GM21737 (cell line): ENCODE measurements at regions not wholly inside any gene's neighbourhood (a gene's known extent, or its start where the extent isn't known, plus 50 kb on each side); places are given as distances from the start of the nearest gene placed in this dataset.

Experiments used
- ATAC-seq: cut with Tn5 transposase; IDR thresholded peaks from one replicate; pipeline ENCODE4 v1.9.1; 2021; ENCODE audit warnings: mild to moderate bottlenecking, moderate library complexity; ENCODE audit not compliant: unreplicated experiment

GRCh38 chr14:42862114-42862513 is 1255.4 kb downstream of the LRFN5 start:
- ATAC-seq: no peak

- ATAC-seq: no peak
These were observed 1253.7 kb downstream of the LRFN5 start for GRCh38 chr14:42860371-42860770.

- no peak for ATAC-seq
These were observed 1249.4 kb downstream of the LRFN5 start for GRCh38 chr14:42856106-42856505.

- no peak for ATAC-seq
These were observed 1248.4 kb downstream of the LRFN5 start for GRCh38 chr14:42855085-42855484.

GRCh38 chr14:42854061-42854460 is 1247.4 kb downstream of the LRFN5 start:
- no peak for ATAC-seq

- no peak for ATAC-seq
These were observed 1242.0 kb downstream of the LRFN5 start for GRCh38 chr14:42848652-42849051.

GRCh38 chr14:42814817-42815216 is 1208.1 kb downstream of the LRFN5 start:
- ATAC-seq: no peak

- ATAC-seq: no peak
These were observed 1200.2 kb downstream of the LRFN5 start for GRCh38 chr14:42806909-42807315.

- ATAC-seq: no peak
These were observed 1197.5 kb downstream of the LRFN5 start for GRCh38 chr14:42804141-42804540.

GRCh38 chr14:42802346-42802745 is 1195.7 kb downstream of the LRFN5 start:
- no peak for ATAC-seq

GRCh38 chr14:42792166-42792565 is 1185.5 kb downstream of the LRFN5 start:
- ATAC-seq: no peak

- no peak for ATAC-seq
These were observed 1176.1 kb downstream of the LRFN5 start for GRCh38 chr14:42782754-42783153.

GRCh38 chr14:42778984-42779383 is 1172.3 kb downstream of the LRFN5 start:
- ATAC-seq: no peak

GRCh38 chr14:42750771-42751170 is 1144.1 kb downstream of the LRFN5 start:
- no peak for ATAC-seq

GRCh38 chr14:42742084-42742483 is 1135.4 kb downstream of the LRFN5 start:
- ATAC-seq: no peak

GRCh38 chr14:42736408-42736807 is 1129.7 kb downstream of the LRFN5 start:
- no peak for ATAC-seq

GRCh38 chr14:42734041-42734440 is 1127.4 kb downstream of the LRFN5 start:
- no peak for ATAC-seq

GRCh38 chr14:42732005-42732404 is 1125.3 kb downstream of the LRFN5 start:
- ATAC-seq: no peak

- ATAC-seq: no peak
These were observed 1124.8 kb downstream of the LRFN5 start for GRCh38 chr14:42731480-42731879.

GRCh38 chr14:42729681-42730080 is 1123.0 kb downstream of the LRFN5 start:
- no peak for ATAC-seq

GRCh38 chr14:42719391-42719790 is 1112.7 kb downstream of the LRFN5 start:
- no peak for ATAC-seq

GRCh38 chr14:42715316-42715715 is 1108.6 kb downstream of the LRFN5 start:
- ATAC-seq: no peak

- ATAC-seq: no peak
These were observed 1103.4 kb downstream of the LRFN5 start for GRCh38 chr14:42710071-42710470.

GRCh38 chr14:42703501-42703900 is 1096.8 kb downstream of the LRFN5 start:
- ATAC-seq: no peak
